GM21825 (cell line): ENCODE measurements at regions not wholly inside any gene's neighbourhood (a gene's known extent, or its start where the extent isn't known, plus 50 kb on each side); places are given as distances from the start of the nearest gene placed in this dataset.

Source experiments
- ATAC-seq: cut with Tn5 transposase; IDR thresholded peaks from one replicate; pipeline ENCODE4 v1.9.1; 2021; ENCODE audit warnings: mild to moderate bottlenecking, moderate library complexity; ENCODE audit not compliant: unreplicated experiment

- ATAC-seq, result no peak
Observed at GRCh38 chr6:115728171-115728570, 332.5 kb downstream of the FRK start.

DNA sequence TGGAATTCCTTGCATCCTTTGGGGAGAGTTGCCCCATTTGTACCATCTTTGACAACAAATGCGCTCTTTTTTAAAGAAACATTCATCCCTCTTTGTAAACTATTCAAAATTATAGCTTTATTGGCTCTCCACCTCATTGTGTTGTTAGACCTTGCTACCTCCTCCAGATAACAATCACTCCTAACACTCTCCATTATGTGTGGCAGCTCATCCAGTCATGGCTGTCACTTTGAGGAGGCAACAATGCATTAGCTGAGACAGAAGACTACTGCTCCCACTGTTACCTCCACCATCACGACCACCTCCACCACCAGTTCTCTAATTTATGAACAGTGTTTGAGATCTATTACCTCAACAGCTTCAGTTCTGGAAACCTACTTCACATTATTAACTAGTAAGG, 339.1 kb downstream of the FRK start:
- ATAC-seq, result no peak

- ATAC-seq, result no peak
Observed at GRCh38 chr6:115720900-115721299, 339.8 kb downstream of the FRK start.

DNA sequence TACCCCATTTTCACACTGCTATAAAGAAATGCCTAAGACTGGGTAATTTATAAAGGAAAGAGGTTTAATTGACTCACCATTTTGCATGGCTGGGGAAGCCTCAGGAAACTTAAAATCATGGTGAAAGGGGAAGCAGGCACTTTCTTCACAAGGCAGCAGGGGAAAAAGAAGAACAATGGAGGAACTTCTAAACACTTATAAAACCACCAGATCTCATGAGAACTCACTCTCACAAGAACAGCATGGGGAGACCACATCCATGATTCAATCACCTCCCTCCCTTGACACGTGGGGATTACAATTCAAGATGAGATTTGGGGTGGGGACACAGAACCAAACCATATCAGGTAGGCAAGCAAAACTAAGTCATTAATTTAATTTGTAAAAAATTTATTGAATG, 343.2 kb downstream of the FRK start:
- peak; percentile 33 for ATAC-seq

DNA sequence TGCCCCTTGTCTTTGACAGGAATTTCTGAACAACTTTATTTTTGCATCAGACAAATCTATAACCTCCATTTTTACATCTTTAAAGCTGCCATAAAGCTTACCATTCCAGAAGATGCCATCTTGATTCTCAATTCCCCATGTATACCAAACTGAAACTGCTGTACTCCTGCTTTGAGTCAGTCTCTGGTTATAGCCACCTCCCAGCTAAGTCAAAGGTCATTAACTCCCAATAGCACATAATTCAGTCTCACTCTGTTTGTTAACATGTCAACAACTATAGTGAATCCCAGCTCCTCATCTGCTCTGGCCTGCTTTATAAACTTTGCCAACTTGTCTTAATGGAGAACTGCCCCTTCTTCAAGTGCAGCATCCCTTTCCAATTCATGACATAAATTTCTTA, 343.6 kb downstream of the FRK start:
- ATAC-seq, result peak; percentile 97

DNA sequence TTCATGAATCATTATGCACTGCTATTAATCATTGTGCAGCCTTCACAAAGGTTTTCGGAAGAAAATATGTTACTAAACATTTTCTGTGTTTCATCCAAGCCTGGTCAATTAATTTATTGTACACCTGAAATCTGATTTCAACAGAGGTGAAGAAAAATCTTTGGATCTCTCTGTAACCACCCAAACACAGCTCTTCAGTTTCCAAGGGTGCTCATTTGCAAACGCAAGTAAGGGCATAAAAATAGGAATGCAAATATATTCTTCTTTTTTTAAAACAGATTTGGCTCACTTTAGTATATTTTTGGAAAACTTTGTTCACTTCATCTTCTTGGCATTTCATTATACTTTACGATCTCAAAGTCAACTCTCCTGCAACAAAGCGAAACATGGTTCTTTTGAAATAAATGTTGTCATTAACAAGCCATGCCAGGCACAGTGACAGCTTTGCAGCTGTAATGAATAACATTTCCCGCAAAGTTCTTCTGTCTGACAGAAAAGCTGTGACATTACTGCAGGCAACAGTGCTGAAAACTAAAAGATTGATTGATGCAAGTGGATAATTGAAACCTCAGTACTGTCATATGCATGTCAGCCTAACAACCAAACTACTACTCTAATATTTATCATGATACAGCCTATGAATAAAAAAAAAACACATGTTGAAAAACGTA, 348.3 kb downstream of the FRK start:
- no peak for ATAC-seq

DNA sequence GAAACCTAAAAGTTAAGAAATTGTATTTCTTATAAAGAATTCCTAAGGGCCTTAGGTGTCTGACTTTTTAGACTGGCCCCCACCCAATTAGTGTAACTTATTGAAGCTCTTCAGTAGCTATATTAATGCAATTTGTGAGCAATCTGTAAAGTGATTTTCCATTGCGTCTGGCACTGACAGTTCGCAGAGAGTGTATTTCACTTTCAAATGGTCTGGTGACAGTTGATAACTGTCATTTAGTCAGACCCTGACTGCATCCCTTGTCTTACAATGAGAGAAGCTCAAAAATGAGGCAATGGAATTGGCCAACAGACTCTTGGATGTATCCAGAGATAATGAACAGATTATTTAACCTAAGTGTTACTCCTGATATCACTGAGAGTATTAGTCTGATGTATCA, 351.8 kb downstream of the FRK start:
- ATAC-seq, result no peak

- ATAC-seq, result no peak
Observed at GRCh38 chr6:115706981-115707380, 353.7 kb downstream of the FRK start.

GRCh38 chr6:115706324-115706723, 354.4 kb downstream of the FRK start:
- ATAC-seq, result no peak

- ATAC-seq, result no peak
Observed at GRCh38 chr6:115704028-115704427, 356.7 kb downstream of the FRK start.

DNA sequence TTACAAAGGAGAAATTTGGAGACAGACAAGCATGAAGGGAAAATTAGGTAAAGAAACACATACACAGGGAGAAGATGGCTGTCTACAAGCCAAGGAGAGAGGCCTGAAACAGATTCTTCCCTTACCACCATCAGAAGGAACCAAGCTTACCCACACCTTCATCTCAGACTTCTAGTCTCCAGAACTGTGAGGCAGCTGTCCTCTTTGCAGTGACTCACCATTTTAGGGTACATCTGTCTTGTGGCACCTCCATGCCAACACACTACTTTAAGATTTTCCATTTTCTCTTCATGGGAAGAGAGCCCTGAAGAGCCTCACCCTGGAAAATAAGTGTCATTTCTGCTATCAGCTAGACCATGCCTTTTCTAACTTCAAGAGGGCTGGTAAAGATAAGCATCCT, 369.3 kb downstream of the FRK start:
- ATAC-seq, result no peak

GRCh38 chr6:115690854-115691253, 369.8 kb downstream of the FRK start:
- no peak for ATAC-seq

GRCh38 chr6:115681978-115682775, 378.5 kb downstream of the FRK start:
- no peak for ATAC-seq

DNA sequence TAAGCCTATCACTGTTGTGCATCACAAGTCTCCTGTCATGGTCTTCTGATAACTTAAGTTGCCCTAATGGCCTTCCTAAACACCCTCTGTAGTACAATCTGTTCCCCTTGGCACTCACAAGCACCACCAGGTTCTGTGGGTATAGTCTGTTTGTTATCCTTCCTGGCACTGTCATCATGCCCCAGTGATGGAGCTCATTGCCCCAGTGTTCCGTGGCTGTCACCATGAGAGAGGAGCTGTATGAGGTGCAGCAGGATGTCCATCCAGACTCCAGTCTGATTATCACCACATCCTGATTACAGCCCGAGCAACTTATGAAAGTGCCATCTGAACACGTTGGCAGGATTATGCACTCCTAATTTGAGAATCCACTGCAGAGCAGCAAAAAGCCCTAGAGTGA, 380.1 kb downstream of the FRK start:
- no peak for ATAC-seq

GRCh38 chr6:115677198-115677597, 383.5 kb downstream of the FRK start:
- no peak for ATAC-seq

DNA sequence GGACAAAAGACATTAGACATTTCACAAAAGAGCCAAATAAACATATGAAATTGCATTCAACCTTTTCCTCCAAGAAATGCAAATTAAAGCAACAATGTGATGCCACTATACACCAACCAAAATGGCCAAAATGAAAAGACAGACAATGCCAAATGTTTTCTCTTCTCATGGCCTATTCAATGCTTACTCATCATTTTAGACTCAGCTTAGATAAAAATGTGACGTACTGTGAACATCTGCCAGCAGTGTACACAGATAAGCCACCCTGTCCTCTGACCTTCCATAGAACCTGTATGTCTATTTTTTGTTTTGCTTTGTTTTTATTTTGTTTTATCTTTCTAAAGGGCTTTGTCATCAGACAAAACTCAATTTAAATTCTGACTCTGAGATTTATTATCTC, 385.2 kb downstream of the FRK start:
- no peak for ATAC-seq

DNA sequence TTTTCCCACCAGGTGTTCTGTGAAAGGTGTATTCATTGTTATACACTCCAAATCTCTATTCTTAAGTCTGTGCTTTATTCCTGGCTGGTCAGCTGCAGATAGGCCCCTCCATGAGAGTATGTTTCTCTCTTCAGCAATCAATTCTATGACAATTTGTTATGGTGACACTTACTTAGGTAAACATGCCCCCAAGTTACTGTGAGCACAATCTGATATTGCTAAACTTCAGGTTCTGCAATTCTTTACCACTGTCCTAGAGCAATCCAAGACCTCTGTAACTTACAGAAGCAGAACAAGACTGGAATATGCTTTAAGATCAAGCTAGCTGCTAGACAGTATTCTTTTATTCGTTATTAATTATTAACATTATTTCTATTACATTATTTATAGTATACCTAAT, 391.9 kb downstream of the FRK start:
- no peak for ATAC-seq

DNA sequence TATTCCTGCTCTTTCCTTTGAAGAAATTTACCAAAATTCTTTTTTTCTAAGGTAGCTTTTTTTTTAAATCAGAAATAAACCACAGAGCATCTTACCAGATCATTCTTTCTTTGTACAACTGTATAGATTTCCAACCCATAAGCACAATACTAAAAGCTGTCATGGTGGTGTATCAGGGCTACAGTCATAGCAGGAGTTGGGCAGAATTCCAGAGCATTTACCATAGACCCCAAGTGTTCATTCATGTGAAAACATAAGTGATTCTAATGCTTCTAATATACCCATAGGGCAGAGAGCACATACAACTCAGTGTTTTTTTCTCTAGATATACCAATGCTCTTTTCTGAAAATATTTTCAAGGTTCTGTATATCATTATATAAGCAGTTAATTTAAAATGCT, 392.5 kb downstream of the FRK start:
- no peak for ATAC-seq

DNA sequence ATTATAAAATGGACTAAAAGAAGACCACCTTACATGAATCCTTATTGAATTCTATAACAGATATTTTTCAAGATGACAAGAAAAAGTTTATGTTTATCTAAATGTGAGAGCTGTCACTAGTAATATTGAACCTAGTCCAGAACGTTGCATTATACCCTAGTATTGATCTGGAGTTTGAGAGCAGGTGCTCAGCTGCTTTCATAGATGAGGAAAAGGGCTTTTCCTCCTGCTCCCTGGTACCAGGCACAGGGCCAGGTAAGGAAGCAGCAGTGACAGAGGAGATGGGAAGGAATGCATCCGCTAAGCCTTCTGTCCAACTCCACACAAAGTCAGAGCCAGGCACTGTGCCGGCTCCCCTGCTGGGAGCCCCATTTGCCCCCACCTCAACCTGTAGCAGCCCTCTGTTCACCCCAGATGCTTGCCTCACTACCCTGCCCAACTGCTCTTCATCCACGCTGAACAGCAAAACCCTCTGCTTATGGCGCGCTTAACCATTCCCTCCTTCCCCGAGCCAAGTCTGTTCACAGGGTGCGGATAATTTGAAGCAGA, 393.1 kb downstream of the FRK start:
- ATAC-seq, result no peak

- ATAC-seq, result no peak
Observed at GRCh38 chr6:115666997-115667396, 393.7 kb downstream of the FRK start.

- ATAC-seq, result no peak
Observed at GRCh38 chr6:115665310-115665709, 395.4 kb downstream of the FRK start.

GRCh38 chr6:115663681-115664080, 397.0 kb downstream of the FRK start:
- ATAC-seq, result no peak
